GM21619 (cell line): ENCODE measurements at regions not wholly inside any gene's neighbourhood (a gene's known extent, or its start where the extent isn't known, plus 50 kb on each side); places are given as distances from the start of the nearest gene placed in this dataset.
"Not testable (repeated sequence)": the region's sequence is repeated elsewhere in the genome, so short reads cannot be mapped to it uniquely, and the experiment has no call there.

Source experiments
- ATAC-seq: cut with Tn5 transposase; IDR thresholded peaks from one replicate; pipeline ENCODE4 v1.9.1; 2021; ENCODE audit not compliant: unreplicated experiment

GRCh38 chr3:105118905-105119304 lies 247.8 kb upstream of the ALCAM start:
- ATAC-seq: no peak

- ATAC-seq: no peak
Observed at GRCh38 chr3:105119801-105120340, 246.8 kb upstream of the ALCAM start.

- no peak for ATAC-seq
Observed at GRCh38 chr3:105130911-105131310, 235.8 kb upstream of the ALCAM start.

- ATAC-seq: no peak
Observed at GRCh38 chr3:105137911-105138310, 228.8 kb upstream of the ALCAM start.

- ATAC-seq: no peak
Observed at GRCh38 chr3:105139881-105140560, 226.7 kb upstream of the ALCAM start.

GRCh38 chr3:105140899-105141367 lies 225.8 kb upstream of the ALCAM start:
- ATAC-seq: no peak

GRCh38 chr3:105144837-105145236 lies 221.9 kb upstream of the ALCAM start:
- no peak for ATAC-seq

- no peak for ATAC-seq
Observed at GRCh38 chr3:105145511-105145910, 221.2 kb upstream of the ALCAM start.

GRCh38 chr3:105149197-105149596 lies 217.5 kb upstream of the ALCAM start:
- not testable (repeated sequence) for ATAC-seq

GRCh38 chr3:105152987-105153386 lies 213.7 kb upstream of the ALCAM start:
- no peak for ATAC-seq

GRCh38 chr3:105154692-105155091 lies 212.0 kb upstream of the ALCAM start:
- no peak for ATAC-seq

- ATAC-seq: no peak
Observed at GRCh38 chr3:105157067-105157765, 209.5 kb upstream of the ALCAM start.

GRCh38 chr3:105157766-105158085 lies 209.0 kb upstream of the ALCAM start:
- no peak for ATAC-seq

GRCh38 chr3:105158286-105158685 lies 208.4 kb upstream of the ALCAM start:
- ATAC-seq: no peak

GRCh38 chr3:105162448-105162847 lies 204.3 kb upstream of the ALCAM start:
- no peak for ATAC-seq

- no peak for ATAC-seq
Observed at GRCh38 chr3:105166893-105167292, 199.8 kb upstream of the ALCAM start.

- no peak for ATAC-seq
Observed at GRCh38 chr3:105170423-105170822, 196.3 kb upstream of the ALCAM start.

- ATAC-seq: no peak
Observed at GRCh38 chr3:105174017-105174615, 192.6 kb upstream of the ALCAM start.

- no peak for ATAC-seq
Observed at GRCh38 chr3:105177576-105177975, 189.1 kb upstream of the ALCAM start.

GRCh38 chr3:105187344-105187743 lies 179.4 kb upstream of the ALCAM start:
- no peak for ATAC-seq

GRCh38 chr3:105195260-105195659 lies 171.4 kb upstream of the ALCAM start:
- ATAC-seq: no peak

GRCh38 chr3:105197863-105198262 lies 168.8 kb upstream of the ALCAM start:
- no peak for ATAC-seq
